Activated T-cell treated with anti-CD3 and anti-CD28 coated beads, Interleukin-2, amount 50 U/mL, for 48 hours (primary cell): ENCODE measurements at regions not wholly inside any gene's neighbourhood (a gene's known extent, or its start where the extent isn't known, plus 50 kb on each side); places are given as distances from the start of the nearest gene placed in this dataset.

Experiments used
- DNase-seq, 2 experiments: peaks; one replicate each; pipeline ENCODE4 v3.0.0-alpha.2; 2020

GRCh38 chr5:7955476-7955875, 86.5 kb downstream of the MTRR start:
- DNase-seq = no peak

DNA sequence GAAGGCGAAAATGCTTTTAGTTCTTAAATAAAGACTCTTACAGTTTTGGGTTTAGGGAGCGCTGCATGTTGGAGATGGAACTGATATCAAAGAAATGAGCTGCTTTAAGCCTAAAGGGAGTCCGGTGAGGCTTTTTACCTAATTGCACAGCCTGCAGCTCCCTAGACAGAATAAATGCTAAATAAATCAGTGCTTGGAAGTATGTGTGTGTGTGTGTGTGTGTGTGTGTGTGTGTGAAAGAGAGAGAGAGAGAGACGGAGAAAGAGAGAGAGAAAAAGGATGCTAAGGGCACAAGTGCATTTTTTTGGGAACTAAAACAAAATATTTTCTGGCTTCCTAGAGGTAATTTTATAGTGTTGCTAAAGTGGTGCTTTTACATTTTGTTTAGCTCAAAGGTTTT, 88.4 kb downstream of the MTRR start:
- DNase-seq = no peak

DNA sequence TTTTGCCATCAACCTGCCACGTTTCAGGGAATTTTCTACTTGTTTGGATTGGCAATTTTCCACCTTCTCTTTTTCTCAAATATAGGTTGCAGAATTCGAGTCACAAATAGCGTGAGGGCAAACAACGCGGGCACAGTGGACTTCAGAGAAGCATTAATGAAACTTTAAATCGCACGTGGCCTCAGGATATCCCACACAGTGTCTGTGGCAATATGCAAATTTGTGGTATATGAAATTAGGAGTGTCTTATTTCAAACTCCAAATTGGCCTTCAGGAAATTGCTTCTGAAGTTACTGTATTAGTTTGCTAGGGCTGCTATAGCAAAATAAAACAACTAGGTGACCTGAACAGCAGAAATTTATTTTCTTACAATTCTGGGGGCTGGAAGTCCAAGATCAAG, 91.2 kb downstream of the MTRR start:
- DNase-seq = no peak

- DNase-seq = no peak
These were observed 92.6 kb downstream of the MTRR start for GRCh38 chr5:7961540-7961939.

GRCh38 chr5:7970816-7971215, 101.9 kb downstream of the MTRR start:
- DNase-seq = no peak

GRCh38 chr5:7976411-7977190, 107.7 kb downstream of the MTRR start:
- no peak for DNase-seq

DNA sequence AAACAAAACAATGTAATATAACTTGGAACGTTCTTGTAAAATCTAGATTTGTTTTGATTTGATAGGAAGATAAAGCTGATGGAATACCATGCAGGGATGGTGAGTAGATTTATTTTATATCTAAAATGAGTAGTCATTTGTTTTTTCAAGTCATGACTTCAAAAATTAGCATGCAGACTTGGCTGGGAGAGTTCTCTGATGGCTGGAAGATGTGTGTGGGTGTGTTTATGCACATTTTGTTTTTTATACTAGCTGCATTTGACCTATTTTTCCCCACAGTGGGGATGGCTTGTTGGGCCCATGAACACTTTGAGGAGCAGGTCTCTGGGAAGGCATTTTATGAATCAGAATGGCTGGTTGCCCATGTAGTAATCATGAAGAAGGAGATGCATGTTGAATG, 109.2 kb downstream of the MTRR start:
- DNase-seq = no peak

- no peak for DNase-seq
These were observed 110.0 kb downstream of the MTRR start for GRCh38 chr5:7978991-7979390.

GRCh38 chr5:7980881-7981280, 111.9 kb downstream of the MTRR start:
- no peak for DNase-seq

GRCh38 chr5:7983433-7983832, 114.5 kb downstream of the MTRR start:
- DNase-seq = no peak

- no peak for DNase-seq
These were observed 122.3 kb downstream of the MTRR start for GRCh38 chr5:7991125-7991821.

DNA sequence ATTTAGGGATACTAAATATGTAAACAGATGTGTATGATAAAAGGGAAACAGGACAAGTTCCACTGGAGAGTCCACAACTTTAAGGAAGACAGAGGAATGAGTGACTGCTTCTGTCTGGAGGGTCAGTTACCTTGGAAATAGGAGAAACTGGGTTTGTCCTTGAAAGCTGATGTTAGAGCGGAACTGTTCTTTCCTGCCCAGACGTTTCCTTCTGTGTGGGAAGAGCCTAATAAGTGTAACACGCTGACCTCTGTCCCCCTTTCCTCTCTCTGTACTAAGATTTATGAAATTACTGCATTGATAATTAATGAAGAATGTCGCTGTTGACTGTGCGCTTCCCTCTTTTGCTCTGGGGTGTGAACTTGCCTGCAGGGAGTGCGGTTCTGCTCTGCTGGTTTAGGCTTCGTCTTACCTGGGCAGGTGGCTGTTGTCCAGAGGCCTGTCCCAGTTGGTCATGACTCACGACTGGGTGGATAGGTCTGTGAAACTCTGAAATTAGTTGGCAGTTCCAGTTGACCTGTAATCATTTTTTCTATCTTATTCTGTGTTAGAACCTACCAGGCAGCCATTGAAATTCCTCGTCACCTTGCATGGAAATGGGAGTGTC, 126.8 kb downstream of the MTRR start:
- DNase-seq = no peak

DNA sequence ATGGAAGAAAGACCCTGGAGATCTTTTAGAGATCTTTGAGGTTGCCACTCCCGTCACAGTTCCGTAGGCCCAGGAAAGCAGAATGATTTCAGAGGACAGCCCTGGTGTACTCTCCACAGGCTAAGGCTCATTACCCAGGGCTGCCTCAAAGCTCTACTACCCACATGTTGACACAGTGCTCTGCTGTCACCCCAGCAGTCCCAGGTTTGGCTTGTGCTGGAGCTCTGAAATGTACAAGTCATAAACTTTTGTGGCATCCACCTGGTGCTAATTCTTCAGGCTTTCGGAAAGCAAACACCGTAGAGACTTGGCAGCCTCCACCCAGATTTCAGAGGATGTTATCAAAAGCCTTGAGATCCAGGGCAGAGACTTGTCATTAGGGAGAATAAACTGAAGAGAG, 136.5 kb downstream of the MTRR start:
- no peak for DNase-seq

- no peak for DNase-seq
These were observed 143.4 kb downstream of the MTRR start for GRCh38 chr5:8012131-8012977.

- DNase-seq = no peak
These were observed 145.2 kb downstream of the MTRR start for GRCh38 chr5:8013948-8014710.

- DNase-seq = no peak
These were observed 150.8 kb downstream of the MTRR start for GRCh38 chr5:8019719-8020218.

DNA sequence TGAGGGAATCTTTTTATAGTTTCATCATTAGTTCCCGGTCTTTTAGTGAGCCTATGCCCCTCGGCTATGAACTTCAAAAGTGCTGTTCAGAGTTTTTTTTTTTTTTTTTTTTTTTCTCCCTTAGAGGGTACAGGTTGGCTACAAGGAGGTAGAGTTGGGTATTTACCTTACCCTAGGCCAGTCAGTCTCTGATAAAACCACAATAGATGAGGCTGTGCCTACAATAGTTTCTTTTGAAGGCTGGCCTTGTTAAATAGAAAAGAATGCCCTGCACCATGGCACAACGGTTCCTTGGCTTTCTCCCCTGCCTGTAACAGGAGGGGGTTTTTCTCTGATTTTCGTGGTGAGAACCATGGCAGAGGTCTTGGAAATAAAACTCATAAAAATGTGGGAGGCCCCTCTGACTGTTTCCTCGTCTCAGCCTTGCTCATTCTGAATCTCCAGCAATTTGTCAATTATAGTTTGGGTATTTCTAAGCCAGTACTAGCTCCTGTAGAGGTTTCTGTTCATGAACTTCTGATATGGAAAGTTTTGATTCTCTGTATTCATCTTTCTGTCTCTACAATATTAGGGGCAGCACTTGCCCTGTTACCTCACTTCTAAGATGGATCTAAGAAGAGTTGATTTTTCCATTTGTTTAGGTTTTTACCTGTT, 152.0 kb downstream of the MTRR start:
- DNase-seq = no peak

GRCh38 chr5:8028243-8028642, 159.3 kb downstream of the MTRR start:
- no peak for DNase-seq

- DNase-seq = no peak
These were observed 164.3 kb downstream of the MTRR start for GRCh38 chr5:8033261-8033660.

- DNase-seq = no peak
These were observed 165.9 kb downstream of the MTRR start for GRCh38 chr5:8034852-8035251.

GRCh38 chr5:8048920-8049319, 180.0 kb downstream of the MTRR start:
- DNase-seq = no peak
